D721Med (cell line): ENCODE measurements at regions not wholly inside any gene's neighbourhood (a gene's known extent, or its start where the extent isn't known, plus 50 kb on each side); places are given as distances from the start of the nearest gene placed in this dataset.

Experiments
- DNase-seq: peaks from one replicate; pipeline ENCODE4 v3.0.0; 2011; ENCODE audit warnings: low spot score; ENCODE audit not compliant: insufficient read length
- FAIRE-seq: peaks from 2 replicates; lab custom pipeline; 2011; peaks lifted over from hg19 to GRCh38; lab: Jason Lieb, UNC
- CTCF ChIP-seq: IDR thresholded peaks from 2 replicates; pipeline ENCODE4 v1.5.1; 2012; ENCODE audit warnings: mild to moderate bottlenecking, control low read depth; ENCODE audit not compliant: insufficient read depth; ENCODE audit errors: missing control alignments

DNA sequence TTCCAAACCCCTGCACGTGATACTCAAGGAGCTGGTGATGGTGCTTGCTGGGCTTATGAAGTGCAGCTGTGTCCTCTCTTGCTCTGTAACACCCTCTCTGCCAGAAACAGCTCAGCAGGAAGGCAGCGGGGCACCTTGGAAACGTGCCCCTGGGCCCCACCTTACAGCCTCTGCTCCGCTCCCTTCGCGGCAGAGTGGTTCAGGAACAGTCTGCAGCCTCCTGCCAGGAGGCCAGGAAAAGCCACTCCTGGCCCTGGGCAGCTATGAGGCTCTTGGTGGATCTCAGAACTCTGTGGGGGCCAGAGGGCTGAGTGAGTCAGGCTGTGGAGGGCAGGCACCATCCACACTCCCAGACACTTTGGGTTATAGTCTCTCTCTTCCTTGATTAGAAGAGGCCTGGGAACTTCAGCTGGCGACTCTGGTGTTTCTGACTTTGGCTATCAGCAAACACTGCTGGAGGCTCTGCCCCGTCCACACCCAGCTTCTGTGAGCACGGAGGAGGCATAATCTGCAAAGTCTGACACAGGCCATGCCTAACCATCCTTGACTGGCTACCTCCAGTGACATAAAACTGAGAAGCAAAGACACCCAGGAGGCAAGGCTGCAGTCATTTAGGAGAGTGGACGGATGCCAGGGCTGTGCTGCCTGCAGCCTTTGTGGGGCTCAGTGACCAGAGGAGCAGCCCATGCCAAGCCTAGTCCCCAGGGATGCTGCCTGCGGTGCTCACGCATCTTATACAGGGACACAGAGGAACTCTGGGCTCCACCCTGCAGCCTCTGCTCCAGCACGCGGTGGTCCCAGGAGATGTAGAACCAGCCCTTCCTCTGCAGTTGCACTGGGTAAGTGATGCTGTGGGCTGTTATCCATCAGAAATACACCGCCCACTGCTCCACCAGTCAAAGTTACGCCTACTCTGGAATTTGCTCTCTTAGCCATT, 65.3 kb downstream of the METRNL start:
- TF ChIP-seq CTCF = no peak
- FAIRE-seq (no peak), DNase-seq (no peak)

- TF ChIP-seq CTCF = no peak
- DNase-seq = no peak
- no peak for FAIRE-seq
Observed at GRCh38 chr17:83145358-83145738, 65.9 kb downstream of the METRNL start.

GRCh38 chr17:83145831-83146230, 66.4 kb downstream of the METRNL start:
- no peak for FAIRE-seq
- no peak for DNase-seq
- no peak for TF ChIP-seq CTCF

GRCh38 chr17:83146347-83146746, 66.9 kb downstream of the METRNL start:
- no peak for FAIRE-seq
- no peak for TF ChIP-seq CTCF
- DNase-seq = no peak

DNA sequence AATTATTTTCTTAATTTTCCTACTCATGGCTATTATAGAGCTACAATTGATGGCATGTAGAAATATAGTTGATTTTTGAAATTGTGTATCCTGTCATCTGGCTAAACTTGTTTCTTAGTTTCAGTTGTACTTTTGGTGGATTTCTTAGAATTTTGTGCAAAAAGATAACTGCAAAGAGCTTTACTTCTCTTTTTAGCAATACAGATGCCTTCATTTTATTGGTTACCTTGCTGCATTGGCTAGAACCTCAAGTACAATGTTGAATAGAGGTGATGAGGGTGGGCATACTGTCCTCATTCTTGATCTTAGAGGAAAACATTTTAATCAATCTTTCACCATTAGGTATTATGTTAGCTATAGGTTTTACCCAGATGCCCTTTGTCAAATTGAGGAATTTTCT, 67.9 kb downstream of the METRNL start:
- TF ChIP-seq CTCF = no peak
- FAIRE-seq (no peak), DNase-seq (no peak)

DNA sequence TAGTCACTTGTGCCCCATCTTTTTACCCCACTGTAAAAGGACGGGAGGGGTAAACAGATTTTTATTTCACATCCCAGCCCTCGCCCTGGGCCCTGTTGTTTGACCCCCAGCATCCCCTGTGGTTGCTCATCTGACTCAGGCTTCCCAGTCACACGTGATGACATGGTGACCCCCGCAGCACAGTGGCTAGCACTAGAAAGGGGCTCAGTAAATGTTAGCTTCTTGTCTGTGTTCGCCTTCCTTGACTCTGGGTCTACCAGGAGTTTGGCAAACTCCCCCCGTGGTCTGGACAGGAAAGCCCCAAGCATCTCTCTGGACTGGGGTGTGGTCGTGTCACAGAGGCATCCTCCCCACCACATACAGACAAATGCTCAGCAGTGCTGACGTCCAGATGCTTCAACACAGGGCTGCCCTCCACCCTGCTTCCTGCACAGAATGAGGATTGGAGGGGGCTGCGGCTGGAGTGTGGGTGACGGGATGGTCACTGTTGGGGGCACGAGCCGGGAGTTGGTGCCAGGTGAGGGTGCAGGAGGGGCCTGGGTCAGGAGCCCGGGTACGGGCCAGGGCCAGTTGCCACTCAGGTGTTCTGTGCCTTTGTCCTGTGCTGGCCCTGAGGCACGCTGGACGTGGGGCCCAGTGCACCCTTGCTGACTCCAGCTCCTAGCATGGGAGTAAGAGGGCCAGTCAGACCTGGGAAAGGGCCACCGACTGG, 69.1 kb downstream of the METRNL start:
- FAIRE-seq (no peak), DNase-seq (no peak)
- no peak for TF ChIP-seq CTCF
